ENCODE measurements at regions not wholly inside any gene's neighbourhood (a gene's known extent, or its start where the extent isn't known, plus 50 kb on each side); places are given as distances from the start of the nearest gene placed in this dataset.

DNA sequence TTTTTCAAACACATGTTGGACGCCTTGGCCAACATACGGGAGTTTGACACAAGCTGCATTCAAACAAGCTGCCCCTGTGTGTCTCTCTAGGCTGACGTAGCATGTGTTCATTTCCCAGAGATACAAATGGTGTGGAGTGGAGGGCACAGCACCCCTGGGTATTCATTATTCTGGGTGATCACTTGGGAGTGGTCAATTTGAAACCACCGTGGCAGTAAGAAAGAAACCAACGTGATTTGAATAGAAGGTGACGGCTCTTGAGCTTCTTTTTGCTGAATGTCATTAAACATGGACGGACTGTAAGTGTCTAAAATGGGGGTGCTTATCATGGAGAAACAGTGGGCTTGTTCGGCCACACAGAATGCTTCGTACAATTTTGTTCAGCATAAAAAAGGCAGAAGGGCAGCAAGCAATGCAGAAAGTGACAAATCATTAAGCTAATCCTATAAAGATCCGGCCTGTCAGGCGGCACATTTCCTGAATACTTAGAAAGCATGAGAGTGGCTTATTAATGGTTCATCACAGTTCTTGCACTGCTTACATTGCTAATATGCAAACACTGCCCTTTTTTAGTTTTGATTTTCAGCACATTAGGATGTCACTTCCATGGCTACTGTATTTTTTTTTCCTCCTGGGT is 1261.9 kb upstream of the CITED2 start:
- DNase-seq (ENCODE audit: low read depth in 2 of 3, low spot score in 2 of 3): no peak

DNA sequence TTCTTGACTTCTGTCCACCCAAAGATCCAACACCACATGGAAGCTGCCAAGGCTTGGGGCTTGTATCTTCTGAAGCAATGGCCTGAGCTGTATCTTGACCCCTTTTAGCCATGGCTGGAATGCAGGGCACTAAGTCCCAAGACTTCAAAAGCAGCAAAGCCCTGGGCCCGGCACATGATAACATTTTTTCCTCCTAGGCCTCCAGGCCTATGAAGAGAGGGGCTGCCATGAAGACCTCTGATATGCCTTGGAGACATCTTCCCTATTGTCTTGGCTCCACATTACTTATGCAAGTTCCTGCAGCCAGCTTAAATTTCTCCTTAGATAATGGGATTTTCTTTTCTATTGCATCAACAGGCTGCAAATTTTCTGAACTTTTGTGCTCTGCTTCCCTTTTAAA is 1252.6 kb upstream of the CITED2 start:
- no peak for DNase-seq (ENCODE audit: low read depth in 2 of 3, low spot score in 2 of 3)

GRCh38 chr6:140623498-140623897 is 1249.0 kb upstream of the CITED2 start:
- DNase-seq (ENCODE audit: low read depth in 2 of 3, low spot score in 2 of 3): no peak

DNA sequence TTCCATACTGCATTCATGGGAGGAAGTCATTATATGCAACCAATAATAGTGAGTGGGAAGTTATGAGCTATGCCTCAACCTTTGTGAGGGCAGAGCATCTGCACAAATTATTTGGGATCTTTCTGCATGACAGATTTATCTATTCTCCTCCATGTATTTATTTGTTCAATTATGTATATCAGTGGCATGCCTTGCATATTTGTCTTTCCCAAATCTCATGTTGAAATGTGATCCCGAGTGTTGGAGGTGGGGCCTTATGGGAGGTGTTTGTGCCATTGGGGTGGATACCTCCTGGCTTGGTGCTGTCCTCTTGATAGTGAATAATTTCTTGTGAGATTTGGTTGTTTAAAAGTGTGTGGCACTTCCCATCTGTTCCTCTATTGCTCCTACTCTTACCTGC is 1246.0 kb upstream of the CITED2 start:
- no peak for DNase-seq (ENCODE audit: low read depth in 2 of 3, low spot score in 2 of 3)

DNA sequence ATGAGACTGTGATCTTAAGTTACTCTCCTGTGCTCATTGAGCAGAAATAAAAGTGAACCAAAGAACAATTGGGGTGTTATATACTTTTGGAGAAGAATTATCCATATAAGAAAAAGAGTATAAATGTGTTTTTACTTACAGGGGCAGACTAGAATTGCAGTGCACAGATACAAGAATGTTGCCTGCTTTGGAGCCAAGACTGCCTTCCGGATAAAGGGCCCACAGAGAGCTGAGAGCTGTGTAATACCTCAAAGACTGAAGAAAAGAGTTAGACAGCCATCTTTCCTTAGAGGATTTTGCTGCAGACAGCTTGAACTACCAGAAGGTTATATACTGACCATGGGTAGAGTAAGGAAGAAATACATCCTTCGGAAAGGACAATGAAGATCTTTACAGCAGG is 1235.5 kb upstream of the CITED2 start:
- DNase-seq (ENCODE audit: low read depth in 2 of 3, low spot score in 2 of 3): no peak

GRCh38 chr6:140609321-140609720 is 1234.9 kb upstream of the CITED2 start:
- DNase-seq (ENCODE audit: low read depth in 2 of 3, low spot score in 2 of 3): no peak

- no peak for DNase-seq (ENCODE audit: low read depth in 2 of 3, low spot score in 2 of 3)
Measured at GRCh38 chr6:140604786-140605185, 1230.3 kb upstream of the CITED2 start.

- DNase-seq (ENCODE audit: low read depth in 2 of 3, low spot score in 2 of 3): no peak
Measured at GRCh38 chr6:140602431-140603248, 1228.2 kb upstream of the CITED2 start.

- no peak for DNase-seq (ENCODE audit: low read depth in 2 of 3, low spot score in 2 of 3)
Measured at GRCh38 chr6:140601021-140601808, 1226.8 kb upstream of the CITED2 start.

GRCh38 chr6:140599916-140600315 is 1225.5 kb upstream of the CITED2 start:
- no peak for DNase-seq (ENCODE audit: low read depth in 2 of 3, low spot score in 2 of 3)

DNA sequence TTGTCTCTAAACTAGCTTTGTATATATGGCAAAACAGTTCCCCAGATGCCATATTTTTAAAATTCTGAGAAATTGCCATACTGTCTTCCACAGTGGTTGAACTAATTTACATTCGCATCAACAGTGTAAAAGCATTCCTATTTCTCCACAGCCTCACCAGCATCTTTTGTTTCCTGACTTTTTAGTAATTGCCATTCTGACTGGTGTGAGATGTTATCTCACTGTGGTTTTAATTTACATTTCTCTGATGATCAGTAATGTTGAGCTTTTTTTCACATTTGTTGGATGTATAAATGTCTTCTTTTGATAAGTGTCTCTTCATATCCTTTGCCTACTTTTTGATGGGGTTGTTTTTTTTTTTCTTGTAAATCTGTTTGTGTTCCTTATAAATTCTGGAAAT is 1222.7 kb upstream of the CITED2 start:
- no peak for DNase-seq (ENCODE audit: low read depth in 2 of 3, low spot score in 2 of 3)

- no peak for DNase-seq (ENCODE audit: low read depth in 2 of 3, low spot score in 2 of 3)
Measured at GRCh38 chr6:140594806-140595128, 1220.3 kb upstream of the CITED2 start.

- DNase-seq (ENCODE audit: low read depth in 2 of 3, low spot score in 2 of 3): no peak
Measured at GRCh38 chr6:140592877-140593276, 1218.4 kb upstream of the CITED2 start.

GRCh38 chr6:140590641-140591040 is 1216.2 kb upstream of the CITED2 start:
- DNase-seq (ENCODE audit: low read depth in 2 of 3, low spot score in 2 of 3): no peak

DNA sequence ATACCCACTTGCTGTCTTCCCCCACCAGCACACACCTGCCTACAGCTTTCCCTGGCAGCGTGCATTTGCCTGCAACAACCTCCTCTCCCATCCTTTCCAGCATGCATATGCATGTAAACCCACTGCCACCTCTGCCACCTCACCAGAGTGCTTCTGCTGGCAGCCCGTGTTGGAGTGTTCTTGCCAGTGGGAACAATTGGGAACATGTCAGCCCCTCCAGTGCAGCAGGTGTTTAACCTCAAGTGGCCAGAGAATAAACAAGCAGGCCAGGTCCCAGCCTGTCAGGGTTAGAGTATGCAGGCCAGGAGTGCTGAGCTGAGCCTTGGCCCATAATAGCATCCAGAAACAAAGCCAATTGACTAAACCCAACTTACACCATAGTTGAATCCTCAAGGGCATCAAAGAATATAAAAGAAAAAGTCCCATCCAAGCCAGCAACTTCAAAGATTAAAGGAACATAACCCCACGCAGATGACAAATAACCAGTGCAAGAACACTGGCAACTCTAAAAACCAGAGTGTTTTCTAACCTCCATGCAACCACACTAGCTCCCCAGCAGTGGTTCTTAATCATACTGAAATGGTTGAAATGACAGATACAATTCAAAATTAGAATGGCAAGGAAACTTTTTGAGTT is 1212.1 kb upstream of the CITED2 start:
- no peak for DNase-seq (ENCODE audit: low read depth in 2 of 3, low spot score in 2 of 3)

- DNase-seq (ENCODE audit: low read depth in 2 of 3, low spot score in 2 of 3): no peak
Measured at GRCh38 chr6:140581601-140582000, 1207.2 kb upstream of the CITED2 start.

DNA sequence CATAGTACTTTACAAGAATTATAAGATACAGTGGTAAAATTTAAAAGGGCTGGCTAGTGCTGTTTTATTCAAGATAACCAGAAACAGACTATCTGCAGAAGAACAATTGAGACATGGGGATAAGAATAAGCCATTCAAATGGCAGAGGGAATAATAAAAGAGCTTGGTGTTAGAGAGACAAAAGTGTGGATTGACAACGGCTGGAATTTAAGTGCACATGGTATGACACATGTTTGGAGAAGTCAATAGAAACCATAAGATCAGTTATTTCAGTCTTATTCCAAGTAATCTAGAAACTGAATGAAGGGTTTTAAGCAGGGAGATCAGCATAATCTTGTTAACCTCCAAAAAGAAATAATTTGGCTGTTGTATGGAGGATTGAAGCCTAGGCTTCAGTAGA is 1205.5 kb upstream of the CITED2 start:
- DNase-seq (ENCODE audit: low read depth in 2 of 3, low spot score in 2 of 3): no peak

DNA sequence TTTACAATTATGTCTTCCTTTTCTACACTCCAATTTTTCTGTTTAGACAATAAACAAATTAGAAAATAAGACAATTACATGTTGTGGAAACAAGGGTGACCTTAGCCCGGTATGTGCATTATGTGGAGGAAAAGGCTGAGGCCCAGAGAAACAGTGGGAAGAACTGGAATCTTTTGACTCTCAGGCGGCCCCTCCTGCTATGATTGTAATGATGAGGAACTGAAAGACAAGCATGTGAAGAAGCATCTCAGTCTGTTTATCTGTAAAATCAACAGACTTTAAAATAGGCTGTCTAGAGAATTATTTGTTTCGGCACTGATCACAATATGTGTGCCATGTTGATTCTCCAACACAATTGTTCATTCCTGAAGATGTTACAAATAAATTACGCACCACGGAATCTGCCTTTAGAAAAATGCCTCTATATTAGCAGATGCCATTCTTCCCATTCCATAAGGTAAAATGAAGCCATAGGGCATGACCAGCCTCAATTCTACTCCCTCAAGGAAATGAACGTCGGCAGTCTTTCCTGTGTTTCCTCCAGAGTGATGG is 1201.6 kb upstream of the CITED2 start:
- no peak for DNase-seq (ENCODE audit: low read depth in 2 of 3, low spot score in 2 of 3)

GRCh38 chr6:140572867-140573266 is 1198.4 kb upstream of the CITED2 start:
- no peak for DNase-seq (ENCODE audit: low read depth in 2 of 3, low spot score in 2 of 3)

DNA sequence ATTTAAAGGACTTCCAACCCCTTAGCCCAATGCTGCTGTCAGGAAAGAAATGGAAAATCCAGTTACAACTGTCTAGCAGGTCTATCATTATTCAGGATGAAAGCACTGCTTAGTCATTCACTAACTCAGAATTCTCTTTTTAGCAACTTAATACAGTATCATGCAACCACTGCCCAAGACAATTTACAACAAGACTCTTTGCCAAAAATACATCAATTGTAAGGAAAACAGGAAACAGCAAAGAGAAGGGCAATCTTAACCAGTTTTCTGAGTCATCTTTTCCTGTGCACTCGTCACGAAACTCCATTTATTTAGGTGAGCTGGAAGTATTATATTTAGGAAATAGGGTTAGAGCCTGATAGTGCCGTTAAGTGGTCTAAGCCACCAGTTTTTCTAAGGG is 1197.7 kb upstream of the CITED2 start:
- DNase-seq (ENCODE audit: low read depth in 2 of 3, low spot score in 2 of 3): no peak

DNA sequence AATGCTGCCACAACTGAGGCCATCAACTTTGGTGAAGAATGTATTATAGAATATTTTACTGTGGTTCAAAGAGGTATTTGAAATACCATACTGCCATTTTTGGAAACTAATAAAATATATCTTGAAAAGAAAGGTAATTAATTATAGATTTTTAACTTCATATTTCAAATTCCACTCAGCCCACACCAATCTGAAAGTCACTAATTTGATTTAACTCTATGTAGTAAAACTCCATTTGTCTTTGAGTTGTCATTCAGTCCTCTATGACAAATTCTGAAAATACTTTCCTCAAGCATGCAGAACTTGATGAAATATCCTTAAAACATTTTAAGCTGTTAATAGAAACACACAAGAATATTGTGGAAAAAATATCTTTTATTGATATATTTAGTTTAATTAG is 1196.7 kb upstream of the CITED2 start:
- DNase-seq (ENCODE audit: low read depth in 2 of 3, low spot score in 2 of 3): no peak
